Upper lobe of left lung (tissue), 4 donors: ENCODE measurements at regions not wholly inside any gene's neighbourhood (a gene's known extent, or its start where the extent isn't known, plus 50 kb on each side); places are given as distances from the start of the nearest gene placed in this dataset.

ENCODE experiments used
- EP300 ChIP-seq, 4 donors: sonication (generic); formaldehyde crosslinking; IDR thresholded peaks; one replicate each; pipeline ENCODE4 v1.5.1; 2017; ENCODE audit warnings: antibody characterized with exemption in 4 of 4, control low read depth in 2 of 4
- POLR2A ChIP-seq, 4 donors: fragments of 450-650 bp; IDR thresholded peaks; one replicate each; pipeline ENCODE4 v1.5.1; 2016 to 2017; ENCODE audit warnings: antibody characterized with exemption in 4 of 4, mild to moderate bottlenecking in 2 of 4
- POLR2AphosphoS5 ChIP-seq, 2 donors: sonication (generic); formaldehyde crosslinking; IDR thresholded peaks; one replicate each; pipeline ENCODE4 v1.5.1; 2017; ENCODE audit warnings: antibody characterized with exemption in 2 of 2
- TF ChIP-seq, protein P1 (sequence below), 6 experiments: fragments of 450-650 bp in 4 of 6; fragments of 200-600 bp in 2 of 6; sonication (generic) in 2 of 6; IDR thresholded peaks; one replicate each; pipeline ENCODE4 v1.5.1; 2016 to 2019; ENCODE audit warnings: antibody characterized with exemption in 6 of 6

DNA sequence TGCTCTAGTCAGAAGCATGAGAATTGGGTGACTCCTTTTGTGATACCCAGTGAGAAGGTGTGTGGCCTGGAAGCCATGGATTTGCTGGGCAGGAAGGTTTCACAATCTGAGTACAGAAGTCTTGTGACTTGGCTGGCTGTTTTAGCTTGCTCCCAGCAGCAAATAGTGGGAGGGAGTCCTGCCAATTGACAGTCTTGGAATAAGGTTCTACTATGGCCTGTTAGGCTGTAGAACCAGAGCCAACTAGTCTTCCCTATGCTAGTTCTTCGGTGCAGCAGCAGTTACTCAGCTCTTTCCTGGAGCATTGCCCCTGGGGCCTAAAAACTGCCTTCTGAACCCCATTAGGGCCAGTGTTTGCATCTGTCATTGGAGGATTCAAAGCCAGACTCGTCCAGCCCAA, 1935.4 kb upstream of the PCDH20 start:
- TF ChIP-seq POLR2A (IDR thresholded peaks at IDR 0.05) (no peak), EP300 (IDR thresholded peaks at IDR 0.05) (no peak), POLR2AphosphoS5 (IDR thresholded peaks at IDR 0.05) (no peak)
- TF ChIP-seq, protein P1, sequence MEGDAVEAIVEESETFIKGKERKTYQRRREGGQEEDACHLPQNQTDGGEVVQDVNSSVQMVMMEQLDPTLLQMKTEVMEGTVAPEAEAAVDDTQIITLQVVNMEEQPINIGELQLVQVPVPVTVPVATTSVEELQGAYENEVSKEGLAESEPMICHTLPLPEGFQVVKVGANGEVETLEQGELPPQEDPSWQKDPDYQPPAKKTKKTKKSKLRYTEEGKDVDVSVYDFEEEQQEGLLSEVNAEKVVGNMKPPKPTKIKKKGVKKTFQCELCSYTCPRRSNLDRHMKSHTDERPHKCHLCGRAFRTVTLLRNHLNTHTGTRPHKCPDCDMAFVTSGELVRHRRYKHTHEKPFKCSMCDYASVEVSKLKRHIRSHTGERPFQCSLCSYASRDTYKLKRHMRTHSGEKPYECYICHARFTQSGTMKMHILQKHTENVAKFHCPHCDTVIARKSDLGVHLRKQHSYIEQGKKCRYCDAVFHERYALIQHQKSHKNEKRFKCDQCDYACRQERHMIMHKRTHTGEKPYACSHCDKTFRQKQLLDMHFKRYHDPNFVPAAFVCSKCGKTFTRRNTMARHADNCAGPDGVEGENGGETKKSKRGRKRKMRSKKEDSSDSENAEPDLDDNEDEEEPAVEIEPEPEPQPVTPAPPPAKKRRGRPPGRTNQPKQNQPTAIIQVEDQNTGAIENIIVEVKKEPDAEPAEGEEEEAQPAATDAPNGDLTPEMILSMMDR (IDR thresholded peaks at IDR 0.05): no peak
